ENCODE measurements at regions not wholly inside any gene's neighbourhood (a gene's known extent, or its start where the extent isn't known, plus 50 kb on each side); places are given as distances from the start of the nearest gene placed in this dataset.

DNA sequence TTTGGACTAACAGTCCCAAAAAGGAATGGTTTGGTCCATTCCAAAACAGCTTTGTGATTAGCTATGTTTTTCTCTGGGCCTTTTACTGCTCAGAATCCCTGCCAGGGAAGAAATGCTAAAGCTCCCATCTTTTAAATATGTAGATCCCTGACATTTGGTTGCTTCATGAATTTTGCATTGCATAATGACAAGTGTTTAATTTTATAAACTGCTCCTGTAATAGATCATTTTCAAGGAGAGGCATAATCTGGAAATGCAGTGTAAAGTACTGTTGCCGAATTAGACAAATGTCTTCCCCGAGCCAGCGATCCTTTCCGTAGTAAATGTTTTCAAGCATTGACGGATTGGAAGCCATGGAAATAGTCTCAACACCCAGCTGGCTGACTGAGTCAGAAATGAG is 291.3 kb upstream of the PRKD1 start:
- TF ChIP-seq POLR2AphosphoS5 (IDR thresholded peaks at IDR 0.05; ENCODE audit: low read depth, low read length): no peak
- TF ChIP-seq TAF1 (IDR thresholded peaks at IDR 0.05; ENCODE audit: borderline replicate concordance, insufficient read depth, low read length): no peak
- TF ChIP-seq, protein P1, sequence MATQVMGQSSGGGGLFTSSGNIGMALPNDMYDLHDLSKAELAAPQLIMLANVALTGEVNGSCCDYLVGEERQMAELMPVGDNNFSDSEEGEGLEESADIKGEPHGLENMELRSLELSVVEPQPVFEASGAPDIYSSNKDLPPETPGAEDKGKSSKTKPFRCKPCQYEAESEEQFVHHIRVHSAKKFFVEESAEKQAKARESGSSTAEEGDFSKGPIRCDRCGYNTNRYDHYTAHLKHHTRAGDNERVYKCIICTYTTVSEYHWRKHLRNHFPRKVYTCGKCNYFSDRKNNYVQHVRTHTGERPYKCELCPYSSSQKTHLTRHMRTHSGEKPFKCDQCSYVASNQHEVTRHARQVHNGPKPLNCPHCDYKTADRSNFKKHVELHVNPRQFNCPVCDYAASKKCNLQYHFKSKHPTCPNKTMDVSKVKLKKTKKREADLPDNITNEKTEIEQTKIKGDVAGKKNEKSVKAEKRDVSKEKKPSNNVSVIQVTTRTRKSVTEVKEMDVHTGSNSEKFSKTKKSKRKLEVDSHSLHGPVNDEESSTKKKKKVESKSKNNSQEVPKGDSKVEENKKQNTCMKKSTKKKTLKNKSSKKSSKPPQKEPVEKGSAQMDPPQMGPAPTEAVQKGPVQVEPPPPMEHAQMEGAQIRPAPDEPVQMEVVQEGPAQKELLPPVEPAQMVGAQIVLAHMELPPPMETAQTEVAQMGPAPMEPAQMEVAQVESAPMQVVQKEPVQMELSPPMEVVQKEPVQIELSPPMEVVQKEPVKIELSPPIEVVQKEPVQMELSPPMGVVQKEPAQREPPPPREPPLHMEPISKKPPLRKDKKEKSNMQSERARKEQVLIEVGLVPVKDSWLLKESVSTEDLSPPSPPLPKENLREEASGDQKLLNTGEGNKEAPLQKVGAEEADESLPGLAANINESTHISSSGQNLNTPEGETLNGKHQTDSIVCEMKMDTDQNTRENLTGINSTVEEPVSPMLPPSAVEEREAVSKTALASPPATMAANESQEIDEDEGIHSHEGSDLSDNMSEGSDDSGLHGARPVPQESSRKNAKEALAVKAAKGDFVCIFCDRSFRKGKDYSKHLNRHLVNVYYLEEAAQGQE (IDR thresholded peaks at IDR 0.05; ENCODE audit: insufficient read depth in 1 of 2, low read depth in 2 of 2, low read length in 2 of 2): no peak
- TF ChIP-seq SIN3A (IDR thresholded peaks at IDR 0.05; ENCODE audit: borderline replicate concordance, insufficient read depth, low read length): no peak
